ENCODE measurements at regions not wholly inside any gene's neighbourhood (a gene's known extent, or its start where the extent isn't known, plus 50 kb on each side); places are given as distances from the start of the nearest gene placed in this dataset.

- TF ChIP-seq CTCF (IDR thresholded peaks at IDR 0.05) = no peak
These were observed 888.6 kb downstream of the GRID1 start for GRCh38 chr10:85477979-85478378.

DNA sequence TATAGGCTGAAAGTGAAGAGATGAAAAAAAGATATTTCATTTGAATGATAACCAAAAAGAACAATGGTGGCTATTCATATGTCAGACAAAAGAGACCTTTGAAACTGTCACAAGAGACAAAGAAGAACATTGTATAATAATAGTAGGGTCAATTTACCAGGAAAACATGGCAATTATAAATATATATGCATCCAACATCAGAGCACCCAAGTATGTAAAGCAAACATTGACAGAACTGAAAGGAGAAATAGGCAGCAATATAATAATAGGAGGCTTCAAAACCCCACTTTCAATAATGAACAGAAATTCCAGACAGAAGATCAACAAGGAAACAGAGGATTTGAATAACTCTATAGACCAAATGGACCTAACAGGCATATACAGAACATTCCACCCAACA lies 876.2 kb downstream of the GRID1 start:
- TF ChIP-seq CTCF (IDR thresholded peaks at IDR 0.05) = no peak

- no peak for TF ChIP-seq CTCF (IDR thresholded peaks at IDR 0.05)
These were observed 874.9 kb downstream of the GRID1 start for GRCh38 chr10:85491652-85492051.

DNA sequence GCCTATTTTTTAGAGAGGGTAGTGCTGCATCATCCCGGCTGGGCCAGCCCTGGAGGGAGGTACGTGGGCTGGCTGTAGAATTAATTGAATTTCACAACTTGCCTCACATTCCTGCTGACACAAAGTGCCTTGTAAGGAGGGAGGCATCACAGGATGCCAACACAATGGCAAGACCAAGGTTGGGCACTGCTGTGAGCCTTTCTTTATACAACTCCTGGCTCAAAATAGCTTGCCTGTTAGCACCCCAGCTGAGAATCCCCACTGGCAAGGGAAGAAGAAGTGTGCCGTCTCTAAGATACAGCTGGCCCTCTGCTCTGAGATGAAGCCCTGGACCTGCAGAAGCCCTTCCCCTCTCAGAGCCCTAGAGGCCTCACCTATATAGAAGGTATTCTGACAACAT lies 873.9 kb downstream of the GRID1 start:
- TF ChIP-seq CTCF (IDR thresholded peaks at IDR 0.05) = no peak

DNA sequence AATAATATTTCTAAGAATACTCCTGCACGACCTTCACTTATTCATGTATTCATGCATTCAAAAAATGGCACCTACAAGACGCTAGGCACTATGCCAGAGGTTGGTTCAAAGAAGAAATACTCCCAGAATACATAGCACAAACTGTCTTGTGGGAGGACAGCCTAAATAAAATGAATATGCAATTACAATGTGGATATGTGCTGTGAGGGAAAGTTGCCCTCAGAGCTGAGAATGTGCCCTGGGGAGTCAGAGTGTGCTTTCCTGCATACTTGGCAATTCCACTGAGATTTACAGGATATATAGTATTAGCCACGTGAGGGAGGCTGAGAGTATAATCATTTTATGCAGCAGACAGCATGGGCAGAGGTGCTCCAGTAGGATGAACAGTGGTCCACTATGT lies 872.9 kb downstream of the GRID1 start:
- no peak for TF ChIP-seq CTCF (IDR thresholded peaks at IDR 0.05)

- no peak for TF ChIP-seq CTCF (IDR thresholded peaks at IDR 0.05)
These were observed 858.4 kb downstream of the GRID1 start for GRCh38 chr10:85508159-85508558.

DNA sequence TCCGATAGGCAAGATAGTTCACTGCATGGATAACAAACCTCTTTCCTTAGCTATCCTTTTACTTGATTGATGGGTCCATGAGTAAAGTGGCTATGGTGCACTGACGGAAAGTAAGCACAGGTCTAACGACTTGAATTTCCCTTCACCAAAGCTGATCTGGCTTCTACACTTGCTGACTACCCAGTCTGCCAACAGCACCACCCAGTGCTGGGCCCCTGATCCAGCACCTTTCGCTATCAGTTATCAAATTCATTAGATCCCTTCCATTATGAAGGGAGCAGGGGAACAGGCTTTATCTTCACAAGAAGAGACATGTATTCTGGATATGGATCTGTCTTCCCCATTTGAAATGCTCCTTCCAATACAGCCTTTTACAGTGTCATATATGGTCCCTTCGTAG lies 855.9 kb downstream of the GRID1 start:
- no peak for TF ChIP-seq CTCF (IDR thresholded peaks at IDR 0.05)

- no peak for TF ChIP-seq CTCF (IDR thresholded peaks at IDR 0.05)
These were observed 853.2 kb downstream of the GRID1 start for GRCh38 chr10:85513436-85513835.

All from LNCAP (cell line).